Heart right ventricle (tissue), 16 donors: ENCODE measurements at regions not wholly inside any gene's neighbourhood (a gene's known extent, or its start where the extent isn't known, plus 50 kb on each side); places are given as distances from the start of the nearest gene placed in this dataset.

Source experiments
- ATAC-seq, 8 donors: fragments of 200-7000 bp; cut with Tn5 transposase; one replicate each; pipeline ENCODE4 v1.9.1; 2020; ENCODE audit warnings: mild to moderate bottlenecking in 8 of 8, moderate library complexity in 8 of 8, moderate number of reproducible peaks in 1 of 8
- DNase-seq, 2 donors: peaks; one replicate each; pipeline ENCODE4 v3.0.0-alpha.2; 2020
- H3K27ac ChIP-seq, 10 donors: fragments of 200-600 bp; sonication (generic) in 2 of 10; one replicate each; pipeline versions ENCODE4 v1.5.0 to v1.8.0; 2020 to 2022; ENCODE audit warnings: mild to moderate bottlenecking in 3 of 10
- H3K27me3 ChIP-seq, 7 donors: fragments of 200-600 bp; one replicate each; pipeline ENCODE4 v1.8.0; 2021 to 2022; ENCODE audit warnings: mild to moderate bottlenecking in 2 of 7
- H3K36me3 ChIP-seq, 9 donors: fragments of 200-600 bp; sonication (generic) in 1 of 9; one replicate each; pipeline versions ENCODE4 v1.5.0 to v1.8.0; 2020 to 2022; ENCODE audit warnings: mild to moderate bottlenecking in 2 of 9
- H3K4me1 ChIP-seq, 9 donors: fragments of 200-600 bp; sonication (generic) in 1 of 9; one replicate each; pipeline versions ENCODE4 v1.5.0 to v1.8.0; 2020 to 2022; ENCODE audit warnings: mild to moderate bottlenecking in 4 of 9
- H3K4me3 ChIP-seq, 10 donors: fragments of 200-600 bp; sonication (generic) in 2 of 10; one replicate each; pipeline versions ENCODE4 v1.5.0 to v1.8.0; 2020 to 2022; ENCODE audit warnings: mild to moderate bottlenecking in 7 of 10, moderate library complexity in 2 of 10
- H3K9me3 ChIP-seq, 11 donors: fragments of 200-600 bp in 10 of 11; sonication (generic) in 2 of 11; one replicate each; pipeline versions ENCODE4 v1.5.0 to v1.8.0; 2013 to 2022; ENCODE audit warnings: mild to moderate bottlenecking in 2 of 11, control low read depth in 1 of 11, moderate library complexity in 1 of 11
- CTCF ChIP-seq, 9 donors: fragments of 200-600 bp; sonication (generic) in 2 of 9; IDR thresholded peaks; one replicate each; pipeline versions ENCODE4 v1.5.0 to v1.8.0; 2021 to 2022; ENCODE audit warnings: antibody characterized with exemption in 9 of 9, mild to moderate bottlenecking in 5 of 9, moderate library complexity in 1 of 9
- WGBS, 2 donors: extraction: QIAGEN DNeasy Blood & Tissue Kit; methylation state at CpG; one replicate each; pipeline ENCODE4 v1.1.7; 2013; ENCODE audit warnings: inconsistent platforms in 1 of 2; 5-methylcytosine and 5-hydroxymethylcytosine counted together
- intact Hi-C, 10 donors: fragments of 100-400 bp; cut with DNase I; formaldehyde crosslinking; loops; one replicate each; pipeline versions ENCODE4 v1.11.1 to v1.14.2; 2022
- donor health status: Arrhythmogenic right ventricular cardiomyopathy.
- donor health status: ischemic (EF 13 %, LVEDD 7.1; RV severe dilation, severe dysfunction).
- donor health status: healthy with polysubstance abuse.
- donor health status: DM: no; HTN: yes; CAD: no.
- donor health status: DM: no; HTN: no; CAD: no.
- donor health status: ischemic (EF 25% LVEDD 6.9; RV normal size, moderate dysfunction).
- donor health status: ischemic (EF 25% LVEDD 5.7; RV mildly dilated, moderate dysfunction).
- donor health status: healthy.
- donor health status: DM: yes; HTN: yes; CAD: no.
- donor health status: Ischemic cardiomyopathy.
- donor health status: ischemic (EF 35%, LVEDD 5.7; RV mildly dilated, moderate dysfunction).
- donor health status: nonischemic (EF 11% LVEDD 7.7; RV severe dilation, severe dysfunction).
- donor health status: DM: yes; HTN: yes; CAD: no.
- donor health status: PGD.
- donor health status: ischemic (EF 29% LVEDD 5.4; RV normal size, mild dysfunction).
- donor health status: nonischemic (EF 23%, LVEDD 6.1; RV moderate dilation, normal function).

GRCh38 chr3:73245459-73245858 is 184.0 kb downstream of the EBLN2 start:
- TF ChIP-seq CTCF (IDR thresholded peaks at IDR 0.05) = no peak
- 72 to 82% methylated on average over 1 of the region's 1 CpG for WGBS, 2 donors
- H3K4me1 ChIP-seq = no peaks in the 10 kb centered on the region
- intact Hi-C loops = no loop called here
- no peak overlapping the region for H3K27ac ChIP-seq
- H3K9me3 ChIP-seq = no peaks in the 10 kb centered on the region
- DNase-seq (no peak), ATAC-seq (no peak)
- no peaks in the 10 kb centered on the region for H3K27me3 ChIP-seq
- H3K4me3 ChIP-seq = no peak overlapping the region
- no peaks in the 10 kb centered on the region for H3K36me3 ChIP-seq

GRCh38 chr3:73249047-73249446 is 187.6 kb downstream of the EBLN2 start:
- no peak for DNase-seq
- no peaks in the 10 kb centered on the region for H3K4me1 ChIP-seq
- H3K4me3 ChIP-seq = no peak overlapping the region
- 88 to 89% methylated on average over 7 of the region's 7 CpGs for WGBS, 2 donors
- H3K36me3 ChIP-seq = no peaks in the 10 kb centered on the region
- TF ChIP-seq CTCF (IDR thresholded peaks at IDR 0.05) = no peak
- H3K27ac ChIP-seq = no peak overlapping the region
- intact Hi-C loops = no loop called here
- ATAC-seq = no peak
- no peaks in the 10 kb centered on the region for H3K9me3 ChIP-seq
- peaks cover 0 to 1% (median 0%) of the 10 kb centered on the region in 7 donors for H3K27me3 ChIP-seq

GRCh38 chr3:73254062-73254461 is 192.6 kb downstream of the EBLN2 start:
- no peak for TF ChIP-seq CTCF (IDR thresholded peaks at IDR 0.05)
- no peaks in the 10 kb centered on the region for H3K36me3 ChIP-seq
- H3K4me1 ChIP-seq = no peaks in the 10 kb centered on the region
- H3K27me3 ChIP-seq = peaks cover 0 to 3% (median 0%) of the 10 kb centered on the region in 7 donors
- intact Hi-C loops = no loop called here
- DNase-seq (no peak), ATAC-seq (no peak)
- H3K4me3 ChIP-seq = no peak overlapping the region
- no peaks in the 10 kb centered on the region for H3K9me3 ChIP-seq
- no peak overlapping the region for H3K27ac ChIP-seq
- 49 to 55% methylated on average over 5 of the region's 5 CpGs for WGBS, 2 donors

- intact Hi-C loops = no loop called here
- no peak for TF ChIP-seq CTCF (IDR thresholded peaks at IDR 0.05)
- 34 to 35% methylated on average over 5 of the region's 5 CpGs for WGBS, 2 donors
Measured at GRCh38 chr3:73255609-73256029, 194.2 kb downstream of the EBLN2 start.

More at GRCh38 chr3:73255609-73256029, 194.2 kb downstream of the EBLN2 start:
- Histone ChIP-seq H3K9me3 (no peaks in the 10 kb centered on the region), H3K36me3 (no peaks in the 10 kb centered on the region), H3K4me1 (no peaks in the 10 kb centered on the region), H3K27ac (no peak overlapping the region), H3K27me3 (peaks cover 0 to 3% (median 0%) of the 10 kb centered on the region in 7 donors), H3K4me3 (no peak overlapping the region)
- DNase-seq (peak in 1 of 2 donors; percentile 6), ATAC-seq (peak in 2 of 8 donors; percentile 26 to 31)
